Keratinocyte (primary cell): ENCODE measurements at regions not wholly inside any gene's neighbourhood (a gene's known extent, or its start where the extent isn't known, plus 50 kb on each side); places are given as distances from the start of the nearest gene placed in this dataset.

Source experiments
- DNase-seq: peaks from one replicate; pipeline ENCODE4 v3.0.0-alpha.2; 2011; ENCODE audit warnings: low read depth, missing footprints, low spot score
- FAIRE-seq: peaks from 2 replicates; lab custom pipeline; 2011; peaks lifted over from hg19 to GRCh38; lab: Jason Lieb, UNC
- H2AFZ ChIP-seq: 2 replicates; pipeline ENCODE4 v1.6.0; 2012; ENCODE audit warnings: low read length, control low read depth, inconsistent platforms; ENCODE audit not compliant: control insufficient read depth
- H3K27ac ChIP-seq: 2 replicates; pipeline ENCODE4 v1.5.1; 2011; ENCODE audit warnings: low read length; ENCODE audit not compliant: control insufficient read depth, insufficient read depth
- H3K27me3 ChIP-seq: 3 replicates; pipeline ENCODE4 v1.6.0; 2011; ENCODE audit warnings: low read length; ENCODE audit not compliant: control insufficient read depth, insufficient read depth; ENCODE audit errors: extremely low read depth
- H3K36me3 ChIP-seq, 2 experiments: 2 replicates in 1 of 2; 3 replicates in 1 of 2; pipeline ENCODE4 v1.5.1; 2011; ENCODE audit warnings: low read length in 2 of 2, mild to moderate bottlenecking in 1 of 2; ENCODE audit not compliant: control insufficient read depth in 2 of 2, insufficient read depth in 2 of 2; ENCODE audit errors: extremely low read depth in 1 of 2
- H3K4me1 ChIP-seq: 3 replicates; pipeline ENCODE4 v1.5.1; 2011; ENCODE audit warnings: low read length; ENCODE audit not compliant: control insufficient read depth, insufficient read depth; ENCODE audit errors: extremely low read depth
- H3K4me2 ChIP-seq: 3 replicates; pipeline ENCODE4 v1.6.0; 2011; ENCODE audit warnings: low read depth, low read length; ENCODE audit not compliant: control insufficient read depth, insufficient read depth; ENCODE audit errors: extremely low read depth
- H3K4me3 ChIP-seq, 3 experiments: fragments of 200-600 bp in 1 of 3; sonication (generic) in 1 of 3; 2 replicates in 2 of 3; 3 replicates in 1 of 3; pipeline ENCODE4 v1.5.1; 2011 to 2016; ENCODE audit warnings: low read length in 3 of 3, mild to moderate bottlenecking in 3 of 3, control low read depth in 2 of 3, inconsistent platforms in 1 of 3, low read depth in 1 of 3, mixed read lengths in 1 of 3, mixed run types in 1 of 3, moderate library complexity in 1 of 3; ENCODE audit not compliant: control insufficient read depth in 2 of 3, insufficient read depth in 2 of 3; ENCODE audit errors: extremely low read depth in 1 of 3
- H3K79me2 ChIP-seq: 2 replicates; pipeline ENCODE4 v1.6.0; 2012; ENCODE audit warnings: low read length; ENCODE audit not compliant: control insufficient read depth, insufficient read depth
- H3K9ac ChIP-seq: 3 replicates; pipeline ENCODE4 v1.6.0; 2011; ENCODE audit warnings: low read length; ENCODE audit not compliant: control insufficient read depth, insufficient read depth; ENCODE audit errors: extremely low read depth
- H3K9me1 ChIP-seq: 3 replicates; pipeline ENCODE4 v1.6.0; 2011; ENCODE audit warnings: low read length; ENCODE audit not compliant: control insufficient read depth, insufficient read depth; ENCODE audit errors: extremely low read depth
- H3K9me3 ChIP-seq: 2 replicates; pipeline ENCODE4 v1.5.1; 2012; ENCODE audit warnings: low read depth, low read length; ENCODE audit not compliant: control insufficient read depth
- H4K20me1 ChIP-seq: 3 replicates; pipeline ENCODE4 v1.6.0; 2011; ENCODE audit warnings: low read length; ENCODE audit not compliant: control insufficient read depth, insufficient read depth; ENCODE audit errors: extremely low read depth
- CTCF ChIP-seq, 3 experiments: IDR thresholded peaks in 1 of 3; conservative IDR thresholded peaks in 1 of 3; optimal IDR thresholded peaks in 1 of 3; 2 replicates in 2 of 3; 3 replicates in 1 of 3; pipeline versions ENCODE3 to v1.5.1; 2011; ENCODE audit warnings: low read length in 3 of 3, mild to moderate bottlenecking in 3 of 3, moderate library complexity in 2 of 3, control low read depth in 1 of 3, inconsistent platforms in 1 of 3; ENCODE audit not compliant: insufficient read depth in 2 of 3; ENCODE audit errors: extremely low read depth in 1 of 3
- EZH2 ChIP-seq: IDR thresholded peaks from one replicate; pipeline ENCODE4 v1.6.1; 2012; ENCODE audit warnings: inconsistent platforms, mild to moderate bottlenecking, low read length, moderate library complexity
- dilution Hi-C: fragments of 300-500 bp; cut with MboI; formaldehyde crosslinking; loops from one replicate; pipeline ENCODE4 v1.7.0; 2020; ENCODE audit warnings: low sequenced_read_pairs; ENCODE audit not compliant: extremely low pct_ligation_motif_present

GRCh38 chr5:2221450-2221849 lies 338.7 kb upstream of the IRX4 start:
- Histone ChIP-seq H3K9me3 (peaks cover 3% of the 10 kb centered on the region), H4K20me1 (no peaks in the 10 kb centered on the region), H3K9ac (no peak overlapping the region), H3K27me3 (no peaks in the 10 kb centered on the region), H3K36me3 (no peaks in the 10 kb centered on the region), H2AFZ (no peak overlapping the region), H3K27ac (no peak overlapping the region), H3K9me1 (no peaks in the 10 kb centered on the region), H3K79me2 (no peaks in the 10 kb centered on the region), H3K4me1 (no peaks in the 10 kb centered on the region), H3K4me2 (no peak overlapping the region), H3K4me3 (no peak overlapping the region)
- dilution Hi-C loops, result no loop called here
- FAIRE-seq, result no peak
- no peak for DNase-seq
- TF ChIP-seq EZH2 (no peak), CTCF (optimal IDR thresholded peaks at IDR 0.05 in 1 of 3, IDR thresholded peaks at IDR 0.05 in 1 of 3, conservative IDR thresholded peaks at IDR 0.05 in 1 of 3; ENCODE audit: extremely low read depth in 1 of 3, insufficient read depth in 2 of 3, low read length in 3 of 3) (no peak)

- FAIRE-seq (no peak), DNase-seq (no peak)
- dilution Hi-C loops, result no loop called here
- Histone ChIP-seq H3K9ac (no peak overlapping the region), H3K27ac (no peak overlapping the region), H3K9me3 (peaks cover 3% of the 10 kb centered on the region), H3K9me1 (no peaks in the 10 kb centered on the region), H3K79me2 (no peaks in the 10 kb centered on the region), H3K27me3 (no peaks in the 10 kb centered on the region), H3K4me3 (no peak overlapping the region), H3K4me1 (no peaks in the 10 kb centered on the region), H3K4me2 (no peak overlapping the region), H3K36me3 (no peaks in the 10 kb centered on the region), H2AFZ (no peak overlapping the region), H4K20me1 (no peaks in the 10 kb centered on the region)
- no peak for TF ChIP-seq EZH2
- TF ChIP-seq CTCF (optimal IDR thresholded peaks at IDR 0.05 in 1 of 3, IDR thresholded peaks at IDR 0.05 in 1 of 3, conservative IDR thresholded peaks at IDR 0.05 in 1 of 3; ENCODE audit: extremely low read depth in 1 of 3, insufficient read depth in 2 of 3, low read length in 3 of 3), result no peak
Measured at GRCh38 chr5:2220741-2221140, 338.0 kb upstream of the IRX4 start.
